ENCODE measurements at regions not wholly inside any gene's neighbourhood (a gene's known extent, or its start where the extent isn't known, plus 50 kb on each side); places are given as distances from the start of the nearest gene placed in this dataset.
"Not testable (repeated sequence)": the region's sequence is repeated elsewhere in the genome, so short reads cannot be mapped to it uniquely, and the experiment has no call there.

GRCh38 chr4:148542922-148543623 is 100.9 kb upstream of the NR3C2 start:
- Mint-ChIP-seq H3K9me3 (ENCODE audit: unreplicated experiment) (no peaks in the 10 kb centered on the region), H3K4me3 (ENCODE audit: unreplicated experiment) (no peak overlapping the region), H3K36me3 (ENCODE audit: unreplicated experiment) (no peaks in the 10 kb centered on the region), H3K27ac (ENCODE audit: unreplicated experiment) (no peak overlapping the region), H3K27me3 (ENCODE audit: unreplicated experiment) (no peaks in the 10 kb centered on the region), H3K4me1 (ENCODE audit: unreplicated experiment) (no peaks in the 10 kb centered on the region)
- DNase-seq (ENCODE audit: extremely low spot score, unreplicated experiment) = no peak
- TF ChIP-seq, protein P1, sequence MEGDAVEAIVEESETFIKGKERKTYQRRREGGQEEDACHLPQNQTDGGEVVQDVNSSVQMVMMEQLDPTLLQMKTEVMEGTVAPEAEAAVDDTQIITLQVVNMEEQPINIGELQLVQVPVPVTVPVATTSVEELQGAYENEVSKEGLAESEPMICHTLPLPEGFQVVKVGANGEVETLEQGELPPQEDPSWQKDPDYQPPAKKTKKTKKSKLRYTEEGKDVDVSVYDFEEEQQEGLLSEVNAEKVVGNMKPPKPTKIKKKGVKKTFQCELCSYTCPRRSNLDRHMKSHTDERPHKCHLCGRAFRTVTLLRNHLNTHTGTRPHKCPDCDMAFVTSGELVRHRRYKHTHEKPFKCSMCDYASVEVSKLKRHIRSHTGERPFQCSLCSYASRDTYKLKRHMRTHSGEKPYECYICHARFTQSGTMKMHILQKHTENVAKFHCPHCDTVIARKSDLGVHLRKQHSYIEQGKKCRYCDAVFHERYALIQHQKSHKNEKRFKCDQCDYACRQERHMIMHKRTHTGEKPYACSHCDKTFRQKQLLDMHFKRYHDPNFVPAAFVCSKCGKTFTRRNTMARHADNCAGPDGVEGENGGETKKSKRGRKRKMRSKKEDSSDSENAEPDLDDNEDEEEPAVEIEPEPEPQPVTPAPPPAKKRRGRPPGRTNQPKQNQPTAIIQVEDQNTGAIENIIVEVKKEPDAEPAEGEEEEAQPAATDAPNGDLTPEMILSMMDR (IDR thresholded peaks at IDR 0.05) = no peak

GRCh38 chr4:148540622-148541326 is 98.6 kb upstream of the NR3C2 start:
- Mint-ChIP-seq H3K9me3 (ENCODE audit: unreplicated experiment) (no peaks in the 10 kb centered on the region), H3K27me3 (ENCODE audit: unreplicated experiment) (no peaks in the 10 kb centered on the region), H3K4me1 (ENCODE audit: unreplicated experiment) (no peaks in the 10 kb centered on the region), H3K36me3 (ENCODE audit: unreplicated experiment) (no peaks in the 10 kb centered on the region), H3K4me3 (ENCODE audit: unreplicated experiment) (no peak overlapping the region), H3K27ac (ENCODE audit: unreplicated experiment) (no peak overlapping the region)
- TF ChIP-seq, protein P1 (IDR thresholded peaks at IDR 0.05) = no peak
- DNase-seq (ENCODE audit: extremely low spot score, unreplicated experiment) = no peak

GRCh38 chr4:148539387-148539786 is 97.2 kb upstream of the NR3C2 start:
- H3K4me1 Mint-ChIP-seq (ENCODE audit: unreplicated experiment) = no peaks in the 10 kb centered on the region
- DNase-seq (ENCODE audit: extremely low spot score, unreplicated experiment) = no peak
- peaks cover 7% of the 10 kb centered on the region for H3K9me3 Mint-ChIP-seq (ENCODE audit: unreplicated experiment)
- H3K36me3 Mint-ChIP-seq (ENCODE audit: unreplicated experiment) = no peaks in the 10 kb centered on the region
- no peaks in the 10 kb centered on the region for H3K27me3 Mint-ChIP-seq (ENCODE audit: unreplicated experiment)
- H3K27ac Mint-ChIP-seq (ENCODE audit: unreplicated experiment) = no peak overlapping the region
- no peak overlapping the region for H3K4me3 Mint-ChIP-seq (ENCODE audit: unreplicated experiment)
- TF ChIP-seq, protein P1 (IDR thresholded peaks at IDR 0.05) = no peak

GRCh38 chr4:148533851-148534250 is 91.6 kb upstream of the NR3C2 start:
- peaks cover 25% of the 10 kb centered on the region for H3K9me3 Mint-ChIP-seq (ENCODE audit: unreplicated experiment)
- H3K4me1 Mint-ChIP-seq (ENCODE audit: unreplicated experiment); H3K27me3 Mint-ChIP-seq (ENCODE audit: unreplicated experiment); H3K4me3 Mint-ChIP-seq (ENCODE audit: unreplicated experiment); H3K36me3 Mint-ChIP-seq (ENCODE audit: unreplicated experiment); DNase-seq (ENCODE audit: extremely low spot score, unreplicated experiment); H3K27ac Mint-ChIP-seq (ENCODE audit: unreplicated experiment): not testable (repeated sequence)

DNA sequence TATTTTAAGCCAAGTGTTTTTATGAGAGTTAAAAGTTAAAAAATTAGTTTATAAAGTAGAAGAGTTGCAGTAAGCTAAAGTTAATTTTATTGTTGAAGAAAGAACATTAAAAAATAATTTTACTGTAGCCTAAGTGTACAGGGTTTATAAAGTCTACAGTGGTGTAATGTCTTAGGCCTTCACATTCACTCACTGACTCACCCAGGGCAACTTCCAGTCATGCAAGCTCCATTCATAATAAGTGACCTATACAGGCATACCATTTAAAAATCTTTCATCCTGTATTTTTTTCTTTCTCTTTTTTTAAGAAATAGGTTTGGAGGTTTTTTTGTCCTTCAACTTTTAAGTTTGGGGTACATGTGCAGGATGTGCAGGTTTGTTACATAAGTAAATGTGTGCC is 87.9 kb upstream of the NR3C2 start:
- Mint-ChIP-seq H3K4me1 (ENCODE audit: unreplicated experiment) (no peaks in the 10 kb centered on the region), H3K27ac (ENCODE audit: unreplicated experiment) (no peak overlapping the region), H3K9me3 (ENCODE audit: unreplicated experiment) (peaks cover 30% of the 10 kb centered on the region), H3K4me3 (ENCODE audit: unreplicated experiment) (no peak overlapping the region), H3K36me3 (ENCODE audit: unreplicated experiment) (no peaks in the 10 kb centered on the region), H3K27me3 (ENCODE audit: unreplicated experiment) (no peaks in the 10 kb centered on the region)
- DNase-seq (ENCODE audit: extremely low spot score, unreplicated experiment) = no peak
- TF ChIP-seq, protein P1 (IDR thresholded peaks at IDR 0.05) = no peak

Data from osteocyte (in vitro differentiated cells).